AG09309 (cell line): ENCODE measurements at regions not wholly inside any gene's neighbourhood (a gene's known extent, or its start where the extent isn't known, plus 50 kb on each side); places are given as distances from the start of the nearest gene placed in this dataset.

Experiments used
- DNase-seq: peaks from one replicate; pipeline ENCODE4 v3.0.0-alpha.2; 2010; ENCODE audit warnings: low read depth
- H3K4me3 ChIP-seq: 2 replicates; pipeline ENCODE4 v1.5.1; 2011; ENCODE audit warnings: mild to moderate bottlenecking, low read depth, low read length, moderate library complexity; ENCODE audit not compliant: control insufficient read depth
- CTCF ChIP-seq: IDR thresholded peaks from 2 replicates; pipeline ENCODE4 v1.5.1; 2011; ENCODE audit warnings: mild to moderate bottlenecking, low read depth, low read length, inconsistent platforms; ENCODE audit not compliant: insufficient read depth, control insufficient read depth; ENCODE audit errors: missing control alignments

DNA sequence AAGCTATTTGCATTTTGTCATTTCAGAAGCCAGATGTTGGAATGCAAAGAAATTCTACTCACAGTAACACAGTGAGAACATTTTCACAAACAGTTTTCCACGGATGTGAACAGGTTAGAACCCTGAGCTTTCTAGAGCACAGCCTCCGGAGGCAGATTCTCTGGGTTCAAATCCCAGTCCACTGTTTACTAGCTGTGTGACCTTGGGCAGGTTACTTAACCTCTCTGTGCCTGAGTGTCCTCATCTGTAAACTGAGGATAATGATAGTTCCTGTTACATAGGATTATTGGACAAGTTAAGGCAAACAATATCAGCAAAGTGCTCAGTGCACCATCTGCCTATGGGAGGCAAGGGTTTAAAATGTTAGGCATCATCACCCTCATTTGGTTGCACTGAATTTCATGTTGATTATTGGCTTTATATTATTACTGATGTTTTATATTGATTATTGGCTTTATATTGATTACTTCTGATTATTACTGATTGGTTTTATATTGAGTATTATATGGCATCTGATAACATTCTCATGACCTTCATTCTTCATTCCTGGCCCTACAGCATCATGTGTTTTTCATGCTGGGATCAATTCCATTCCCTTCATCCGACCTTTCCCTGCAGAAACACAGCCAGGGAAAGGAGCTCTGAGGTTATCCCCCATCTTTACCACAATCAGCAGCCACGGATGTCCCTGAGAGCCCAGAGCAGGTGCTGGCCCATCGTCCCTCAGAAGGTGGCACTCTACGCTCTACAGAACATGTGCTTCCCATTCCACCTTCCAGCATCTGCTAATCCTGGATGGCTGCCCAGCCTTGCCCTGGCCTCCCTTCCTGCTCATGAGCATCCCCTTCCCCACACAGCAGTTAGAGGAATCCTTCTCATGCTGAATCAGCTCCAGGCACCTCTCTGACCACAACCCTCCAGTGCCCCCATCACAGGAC, 283.1 kb downstream of the PREX1 start:
- H3K4me3 ChIP-seq: no peak overlapping the region
- DNase-seq: no peak
- no peak for TF ChIP-seq CTCF

- TF ChIP-seq CTCF: no peak
- H3K4me3 ChIP-seq: no peak overlapping the region
- no peak for DNase-seq
These were observed 286.2 kb downstream of the PREX1 start for GRCh38 chr20:48541581-48542071.

DNA sequence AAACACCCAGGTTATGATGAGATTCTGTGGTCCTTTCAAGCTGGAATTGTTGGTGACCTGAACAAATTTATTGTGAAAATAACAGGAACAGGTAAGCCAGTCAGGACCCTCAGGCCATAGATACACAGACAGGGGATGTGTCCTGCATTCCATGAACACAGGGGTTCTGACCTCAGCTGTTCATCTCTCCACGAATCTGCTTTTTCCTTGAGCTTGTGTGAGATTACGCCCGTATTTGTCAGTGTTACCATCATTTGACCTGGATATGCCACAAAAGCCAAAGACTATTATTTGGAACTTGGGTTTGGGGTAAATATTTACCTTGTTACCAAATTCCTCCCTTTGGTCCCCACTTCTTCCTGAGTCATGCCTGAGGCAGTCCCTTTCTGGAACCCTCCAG, 288.9 kb downstream of the PREX1 start:
- no peak for TF ChIP-seq CTCF
- DNase-seq: no peak
- H3K4me3 ChIP-seq: no peak overlapping the region

- H3K4me3 ChIP-seq: no peak overlapping the region
- TF ChIP-seq CTCF: no peak
- DNase-seq: peak; percentile 8
These were observed 289.6 kb downstream of the PREX1 start for GRCh38 chr20:48538058-48538825.

DNA sequence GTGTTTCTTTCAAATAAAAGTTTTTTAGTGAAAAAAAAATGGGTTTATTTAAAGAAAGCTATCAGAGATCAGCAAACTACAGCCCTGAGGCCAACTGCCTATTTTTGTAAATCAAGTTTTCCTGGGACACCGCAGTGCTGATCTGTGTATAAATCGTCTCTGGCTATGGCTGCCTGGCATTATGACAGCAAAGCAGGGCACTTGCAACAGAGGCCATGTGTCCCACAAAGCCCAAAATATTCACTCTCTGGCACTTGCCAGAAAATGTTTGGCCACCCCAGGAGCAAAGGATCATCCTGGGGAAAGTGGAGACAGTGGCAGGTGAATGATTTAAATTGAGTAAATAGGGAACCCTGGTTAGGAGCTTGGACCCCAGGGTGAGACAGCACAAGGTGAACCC, 291.6 kb downstream of the PREX1 start:
- no peak overlapping the region for H3K4me3 ChIP-seq
- TF ChIP-seq CTCF: no peak
- DNase-seq: no peak

DNA sequence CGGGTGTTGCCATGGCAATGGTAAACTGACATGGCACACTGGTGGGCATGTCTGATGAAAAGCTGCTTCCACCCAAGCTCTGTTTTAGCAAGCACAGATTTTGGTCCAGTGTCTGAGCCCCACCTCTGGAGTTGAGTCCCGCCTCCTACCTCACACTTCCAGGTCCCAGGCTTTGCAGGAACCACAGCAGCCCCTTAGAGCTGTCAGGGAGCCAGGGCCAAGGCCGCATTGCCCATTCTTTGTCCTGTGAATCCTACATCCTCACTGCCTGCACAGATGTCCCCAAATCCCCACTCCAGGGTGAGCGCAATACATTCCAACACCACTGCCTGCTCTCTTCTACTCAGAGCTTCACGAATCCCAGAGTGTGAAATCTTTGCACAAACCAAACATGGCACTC, 292.2 kb downstream of the PREX1 start:
- H3K4me3 ChIP-seq: no peak overlapping the region
- TF ChIP-seq CTCF: no peak
- no peak for DNase-seq
